Daoy (cell line): ENCODE measurements at regions not wholly inside any gene's neighbourhood (a gene's known extent, or its start where the extent isn't known, plus 50 kb on each side); places are given as distances from the start of the nearest gene placed in this dataset.

Experiments used
- DNase-seq: peaks from one replicate; pipeline ENCODE4 v3.0.0-alpha.2; 2015; ENCODE audit warnings: low read depth

GRCh38 chr17:72366626-72367025, 245.8 kb downstream of the SOX9 start:
- no peak for DNase-seq

- no peak for DNase-seq
Measured at GRCh38 chr17:72368191-72368590, 247.4 kb downstream of the SOX9 start.

DNA sequence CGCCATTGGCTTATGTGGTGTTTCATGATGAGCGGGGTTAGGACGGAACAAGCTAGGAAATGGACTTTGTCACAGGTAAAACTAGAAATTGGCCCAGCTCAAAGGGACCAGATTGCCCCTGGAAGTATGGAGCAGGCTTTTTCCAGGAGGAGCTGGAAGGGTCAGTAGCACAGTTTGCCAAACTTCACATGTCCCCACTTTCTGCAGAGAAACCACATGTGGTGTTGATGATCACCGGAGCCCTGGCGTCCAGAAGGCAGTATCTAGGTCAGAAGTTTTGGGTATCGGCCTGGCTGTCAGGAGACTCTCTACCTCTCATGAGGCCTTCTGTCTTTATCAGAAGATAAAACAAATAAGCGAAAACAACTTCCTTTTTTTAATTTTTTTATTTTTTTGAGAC, 248.5 kb downstream of the SOX9 start:
- no peak for DNase-seq

DNA sequence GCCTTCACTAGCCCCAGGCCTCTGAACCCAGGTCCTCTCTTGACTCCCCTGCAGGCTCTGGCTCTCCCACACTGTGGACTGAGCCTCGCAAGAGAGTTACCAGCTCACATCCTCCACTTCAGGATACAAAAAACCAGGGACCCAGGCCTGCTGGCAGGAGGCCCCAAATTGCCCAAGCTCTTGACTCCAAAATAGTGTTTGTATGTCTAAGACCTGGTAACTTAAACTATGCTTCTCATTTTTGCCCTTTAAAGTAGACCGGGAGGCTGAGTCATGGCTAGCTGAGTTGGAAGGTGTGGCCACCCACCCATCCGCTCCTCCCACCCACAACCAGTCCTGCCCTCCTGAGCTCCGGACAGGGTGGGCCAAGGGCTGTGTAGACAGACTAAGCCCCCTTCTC, 250.0 kb downstream of the SOX9 start:
- DNase-seq, result peak; percentile 78

DNA sequence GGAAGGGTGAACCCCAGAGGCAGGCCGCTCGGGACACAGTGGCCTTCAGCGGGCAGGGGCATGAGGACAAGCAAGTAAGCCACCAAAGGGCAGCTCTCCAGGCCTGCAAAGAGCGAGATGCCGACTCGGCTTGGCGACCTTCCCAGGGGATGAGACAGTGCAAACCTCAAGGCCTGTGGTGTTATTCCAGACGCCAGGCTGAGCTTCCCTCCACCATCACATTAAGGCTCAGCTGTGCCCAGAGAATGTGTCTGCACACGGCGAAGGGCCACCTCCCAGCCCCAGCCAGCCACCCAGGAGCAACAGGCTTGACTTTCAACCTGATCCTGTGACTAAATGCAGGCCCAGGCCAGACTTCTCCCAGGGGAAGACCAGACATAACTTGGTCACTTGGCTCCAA, 251.4 kb downstream of the SOX9 start:
- DNase-seq, result peak; percentile 65

DNA sequence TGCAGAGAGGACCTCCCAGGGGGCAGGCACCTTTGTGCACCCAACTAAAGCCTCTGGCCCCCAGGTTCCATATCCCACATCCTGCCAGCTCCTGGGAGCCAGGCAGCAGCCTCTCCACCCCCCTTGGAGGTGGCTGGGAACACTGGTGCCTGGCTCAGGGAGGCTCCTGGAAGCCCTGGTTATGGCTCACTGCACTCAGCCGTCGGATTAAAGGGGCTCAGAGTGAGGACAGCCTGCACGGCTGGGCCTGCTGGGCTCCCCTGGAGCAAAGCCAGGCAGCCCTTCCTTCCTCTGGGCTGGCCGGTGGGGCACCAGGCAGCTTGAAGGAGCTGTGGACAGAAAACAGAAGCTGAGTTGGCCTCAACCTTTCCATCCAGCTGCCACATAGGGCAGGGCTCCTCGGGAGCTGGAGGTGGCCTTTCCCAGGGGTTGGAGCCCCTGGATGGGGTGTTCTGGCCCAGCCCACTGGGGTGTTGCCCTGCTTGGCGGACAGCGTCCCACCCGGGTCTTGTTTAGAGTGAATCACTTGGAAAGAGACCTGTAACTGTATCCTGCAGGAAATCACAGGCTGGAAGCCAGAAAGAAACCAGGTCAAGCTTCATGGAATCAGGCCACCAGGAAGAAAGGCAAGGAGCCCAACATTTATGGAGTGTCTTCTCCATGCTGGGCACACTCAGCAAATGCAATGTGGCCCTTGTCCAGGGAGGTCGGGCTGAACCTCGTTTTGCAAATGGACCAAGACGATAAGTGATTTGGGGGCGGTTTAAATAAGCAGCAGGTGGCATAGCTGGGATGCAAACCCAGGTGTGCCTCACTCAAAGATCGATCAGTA, 253.3 kb downstream of the SOX9 start:
- DNase-seq, result peak; percentile 61

DNA sequence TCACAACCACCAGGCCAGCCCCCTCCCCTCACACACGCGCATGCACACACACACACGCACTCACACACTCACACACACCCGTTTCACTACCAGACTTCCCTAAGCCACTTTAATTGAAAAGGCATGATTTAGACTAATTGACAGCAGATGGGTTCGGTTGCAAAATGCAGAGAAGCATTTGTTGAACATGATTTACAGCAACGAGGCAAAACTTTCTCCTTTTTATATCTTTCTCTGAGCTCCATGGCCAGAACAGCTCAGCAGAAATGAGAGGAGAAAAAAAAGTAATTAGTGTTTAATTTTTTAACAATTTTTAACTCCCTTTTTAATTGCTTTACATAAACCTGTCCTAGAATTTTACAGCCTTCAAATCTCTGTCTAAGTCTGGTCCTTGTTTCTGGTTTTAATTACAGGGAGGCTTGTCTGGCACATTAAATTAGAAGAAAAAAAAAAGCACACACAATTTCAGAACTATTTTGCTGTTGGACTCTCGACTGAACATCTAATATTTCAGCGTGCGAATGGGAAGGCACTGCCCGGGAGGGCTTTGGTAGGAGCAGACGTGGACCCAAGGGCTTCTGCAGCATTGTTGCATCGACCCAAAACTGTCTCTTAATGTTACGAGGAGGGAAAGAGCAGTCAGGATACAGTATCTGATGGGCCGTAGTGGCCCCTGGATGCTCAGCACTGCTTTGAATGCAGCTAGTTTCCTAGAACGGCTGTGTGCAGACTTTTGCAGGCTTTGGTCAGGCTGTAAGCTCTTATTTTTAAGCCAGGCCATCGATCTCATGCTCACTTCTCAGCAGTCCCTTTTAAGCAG, 255.9 kb downstream of the SOX9 start:
- DNase-seq, result no peak

DNA sequence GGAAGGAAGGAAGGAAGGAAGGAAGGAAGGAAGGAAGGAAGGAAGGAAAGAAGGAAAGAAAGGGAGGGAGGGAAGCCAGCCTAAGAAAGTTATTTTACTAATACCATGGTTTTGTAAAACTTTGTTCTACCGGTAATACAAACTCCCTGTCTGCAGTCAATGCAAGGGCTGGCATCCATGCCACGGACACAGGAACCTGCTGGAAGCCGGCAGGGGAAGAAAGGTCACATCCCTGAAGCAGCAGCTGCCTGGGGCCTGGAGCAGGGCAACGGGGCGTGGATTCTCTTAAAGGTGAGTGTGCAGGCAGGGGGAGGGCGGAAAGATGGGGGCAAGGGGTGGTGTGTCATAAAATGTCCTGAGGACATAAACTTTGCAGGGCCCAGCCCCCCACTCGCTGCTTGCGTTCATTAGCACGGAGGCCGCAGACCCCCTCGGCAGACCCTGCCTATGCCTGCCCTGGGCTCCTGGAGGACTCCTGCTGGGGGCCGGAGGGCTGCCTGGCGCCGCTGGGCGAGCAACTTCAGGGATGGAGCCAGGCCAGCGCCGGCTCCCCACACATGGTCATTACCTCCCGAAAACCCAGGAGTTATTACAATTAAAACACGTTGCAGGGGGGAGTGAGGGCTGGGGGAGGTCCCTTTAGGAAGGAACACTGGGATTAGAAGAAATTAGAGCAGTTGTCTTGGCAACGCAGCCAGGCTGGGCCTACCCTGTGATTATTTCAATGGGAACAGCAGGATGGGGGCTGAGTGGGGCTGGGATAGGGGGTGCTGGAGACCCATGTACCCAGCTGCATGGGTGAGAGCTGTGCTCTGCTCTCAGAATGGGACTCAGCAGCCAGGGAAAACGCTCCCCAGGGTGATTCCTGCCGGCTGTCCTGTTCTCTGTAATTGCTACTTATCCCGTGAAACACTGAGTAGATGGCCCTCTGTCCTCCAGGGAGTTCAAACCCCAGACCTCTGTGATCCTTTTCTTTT, 257.9 kb downstream of the SOX9 start:
- DNase-seq, result no peak

- no peak for DNase-seq
Measured at GRCh38 chr17:72379516-72379915, 258.7 kb downstream of the SOX9 start.

DNA sequence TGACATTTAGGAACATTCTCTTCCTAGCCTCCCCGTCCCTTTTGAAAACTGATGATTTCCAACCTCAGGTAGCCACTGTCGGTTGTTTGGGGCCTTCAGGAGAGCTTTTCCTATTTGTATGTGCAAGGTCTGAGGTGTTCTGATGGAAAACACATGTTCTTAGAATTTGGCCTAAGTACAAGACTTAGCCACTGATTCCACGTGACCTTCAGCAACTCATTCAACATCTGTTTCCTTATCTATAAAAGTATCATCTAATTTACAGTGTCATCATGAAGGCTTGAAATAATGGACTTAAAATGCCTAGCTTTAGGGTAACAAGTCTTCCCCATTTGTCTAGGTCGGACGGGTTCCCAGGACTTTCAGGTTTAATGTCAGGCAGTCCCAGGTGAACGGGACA, 259.3 kb downstream of the SOX9 start:
- DNase-seq, result no peak

DNA sequence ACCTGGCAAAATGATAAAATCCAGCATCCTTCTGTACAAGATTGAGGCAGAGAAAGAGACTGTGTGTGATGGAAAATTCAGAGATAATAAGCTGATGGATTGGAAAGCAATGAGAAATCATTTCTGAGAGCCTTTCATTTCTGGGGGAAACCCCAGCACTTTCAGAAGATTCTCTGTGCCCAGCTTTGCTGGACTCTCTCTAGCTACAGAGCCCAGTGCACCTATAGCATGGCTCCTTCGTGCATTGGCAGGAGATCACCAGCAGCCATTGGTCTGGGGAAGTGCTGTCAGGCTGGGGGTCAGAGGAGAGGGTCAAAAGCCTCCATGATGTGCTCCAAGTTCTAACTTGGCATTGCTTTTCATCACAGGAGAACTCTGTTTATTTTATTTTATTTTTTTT, 259.9 kb downstream of the SOX9 start:
- no peak for DNase-seq

DNA sequence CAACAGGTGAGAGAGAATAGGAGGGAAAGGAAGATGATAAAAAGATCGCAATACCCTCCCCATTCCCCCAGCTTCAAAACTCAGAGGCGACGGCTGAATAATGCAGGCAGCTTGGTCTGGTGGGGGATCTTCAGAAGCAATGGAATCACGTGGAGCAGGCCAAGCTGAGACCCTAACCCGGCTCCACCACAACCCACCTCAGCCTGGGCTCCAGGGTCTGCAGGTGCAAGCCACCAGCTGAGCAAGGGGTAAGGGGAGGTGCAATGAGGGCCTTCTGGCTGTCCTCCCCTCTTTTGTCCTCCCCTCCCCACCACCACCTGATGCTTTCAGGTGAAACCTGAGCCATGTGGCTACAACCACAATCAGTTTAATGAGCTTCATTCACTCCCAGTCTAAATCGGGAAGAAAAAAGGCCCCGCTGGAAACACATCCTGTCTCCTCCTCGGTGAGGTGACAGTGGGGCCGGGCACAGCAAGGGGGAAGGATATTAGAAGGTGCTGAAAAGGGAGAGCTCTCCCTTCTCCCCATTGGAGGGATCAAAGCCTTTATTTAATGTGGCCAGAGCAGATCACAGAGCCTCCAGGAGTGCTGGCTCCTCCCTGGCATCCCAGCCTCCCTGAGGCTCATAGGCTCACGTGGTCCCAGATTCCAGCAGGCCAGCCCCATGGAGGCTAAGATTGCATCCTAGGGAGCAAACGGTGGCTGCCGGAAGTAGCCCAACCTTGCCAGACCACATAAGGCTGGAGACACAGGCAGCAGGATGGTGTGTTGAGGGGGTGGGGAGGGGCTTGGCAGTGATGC, 261.0 kb downstream of the SOX9 start:
- DNase-seq, result peak; percentile 75

DNA sequence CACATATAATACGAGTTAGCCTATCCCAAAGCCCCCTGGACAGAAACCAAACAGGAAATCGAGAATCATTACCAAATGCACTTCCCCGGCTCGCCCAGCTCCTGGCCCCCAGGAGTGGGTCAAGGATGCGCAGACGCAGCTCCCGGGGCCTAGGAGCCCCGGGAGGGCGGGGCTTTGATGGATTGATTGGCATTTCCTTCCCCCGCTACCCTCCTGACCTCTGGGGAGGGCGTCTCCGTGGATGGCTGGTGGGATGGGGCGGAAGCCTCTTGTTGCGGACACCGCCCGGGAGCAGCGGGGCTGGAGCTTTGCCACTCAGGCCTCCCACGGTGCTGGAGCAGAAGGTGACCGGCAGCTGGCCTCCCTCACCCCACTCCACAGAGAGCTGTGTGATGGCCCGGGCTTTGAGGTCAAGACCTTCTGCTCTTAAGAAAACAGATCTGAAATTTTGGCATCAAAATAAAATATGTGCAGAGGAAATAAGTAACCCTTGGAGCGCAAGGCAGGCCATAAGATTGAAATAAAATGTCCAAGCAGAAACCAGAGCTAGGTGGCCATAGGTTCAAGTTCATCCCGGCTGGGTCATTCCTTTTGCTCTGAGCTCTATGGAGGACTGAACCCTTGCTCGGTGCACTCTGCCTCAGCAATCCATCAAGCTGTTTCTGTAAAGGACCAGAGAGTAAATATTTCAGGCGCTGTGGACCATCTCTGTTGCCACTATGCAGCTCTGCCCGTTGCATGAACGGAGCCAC, 262.3 kb downstream of the SOX9 start:
- no peak for DNase-seq

GRCh38 chr17:72385475-72385874, 264.7 kb downstream of the SOX9 start:
- DNase-seq, result no peak

GRCh38 chr17:72386173-72386572, 265.4 kb downstream of the SOX9 start:
- DNase-seq, result peak; percentile 81

GRCh38 chr17:72386619-72387237, 265.9 kb downstream of the SOX9 start:
- peak; percentile 39 for DNase-seq

- peak; percentile 88 for DNase-seq
Measured at GRCh38 chr17:72387487-72387886, 266.7 kb downstream of the SOX9 start.

DNA sequence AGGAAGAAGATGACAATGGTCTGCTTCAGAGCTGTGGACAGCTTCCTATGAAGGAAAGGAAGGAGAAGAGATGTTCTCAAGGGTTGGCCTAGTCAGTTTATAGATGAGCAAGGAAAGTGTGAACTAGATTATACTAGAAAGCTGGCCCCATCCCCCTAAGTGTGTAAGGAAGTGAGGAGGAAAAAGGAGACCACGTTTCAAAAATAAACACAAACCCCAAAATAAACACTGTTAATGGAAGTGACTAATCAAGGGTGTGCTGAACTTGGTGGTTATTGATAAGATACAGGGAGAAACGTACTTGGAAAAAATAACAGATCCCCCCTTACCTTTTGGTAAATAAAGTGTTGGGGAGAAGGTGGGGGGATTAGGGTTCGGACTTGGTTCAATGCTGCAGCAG, 267.1 kb downstream of the SOX9 start:
- peak; percentile 45 for DNase-seq

DNA sequence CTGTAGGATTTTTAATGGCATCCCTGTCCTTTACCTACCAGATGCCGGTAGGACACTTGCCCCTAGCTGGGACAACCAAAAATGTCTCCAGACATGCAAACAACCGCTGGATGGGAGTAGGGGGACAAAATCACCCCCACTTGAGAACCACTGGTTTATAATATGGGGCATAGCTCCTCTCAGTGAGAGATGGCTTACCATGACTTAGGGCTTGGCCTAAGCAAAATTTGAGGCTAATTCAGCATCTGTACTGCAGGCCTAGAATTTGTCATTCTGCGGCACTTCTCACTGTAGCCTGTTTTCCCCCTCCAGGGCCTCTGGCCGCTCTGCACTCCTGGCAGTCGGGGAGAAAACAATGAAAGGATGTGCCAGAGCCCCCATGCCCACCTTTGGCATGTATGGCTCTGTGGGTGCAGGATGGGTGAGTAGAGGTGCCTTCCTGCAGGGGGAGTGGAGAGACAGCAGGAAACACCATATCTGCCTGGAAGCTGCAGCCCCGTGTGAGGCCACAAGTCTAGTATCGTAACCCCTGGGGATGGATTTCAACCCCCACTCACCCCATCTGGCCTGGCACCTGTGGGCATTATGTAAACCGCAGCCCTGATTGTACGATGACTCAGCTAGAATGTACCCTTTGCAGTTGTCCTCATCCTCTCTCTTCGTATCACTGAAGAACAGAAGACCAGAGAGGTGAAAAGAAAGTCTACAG, 268.1 kb downstream of the SOX9 start:
- peak; percentile 86 for DNase-seq
